ENCODE measurements at regions not wholly inside any gene's neighbourhood (a gene's known extent, or its start where the extent isn't known, plus 50 kb on each side); places are given as distances from the start of the nearest gene placed in this dataset.
"Not testable (repeated sequence)": the region's sequence is repeated elsewhere in the genome, so short reads cannot be mapped to it uniquely, and the experiment has no call there.

- no peaks in the 10 kb centered on the region for H3K79me2 ChIP-seq (ENCODE audit: low read length)
- H3K27ac ChIP-seq (ENCODE audit: low read length): no peak overlapping the region
- no peak overlapping the region for H3K4me3 ChIP-seq (ENCODE audit: low read length)
- no peaks in the 10 kb centered on the region for H3K27me3 ChIP-seq (replicated peaks; ENCODE audit: insufficient read depth, low read length)
- no peak overlapping the region for H2AFZ ChIP-seq (ENCODE audit: low read length)
- H3K9ac ChIP-seq (ENCODE audit: low read length): no peak overlapping the region
- H3K4me2 ChIP-seq (ENCODE audit: low read depth, low read length): no peak overlapping the region
- no peak for DNase-seq
- no peaks in the 10 kb centered on the region for H3K36me3 ChIP-seq (replicated peaks; ENCODE audit: insufficient read depth, low read length)
- H3K4me1 ChIP-seq (ENCODE audit: low read length): no peaks in the 10 kb centered on the region
- TF ChIP-seq EZH2phosphoT487 (IDR thresholded peaks at IDR 0.05; ENCODE audit: low read length) (no peak), EZH2 (optimal IDR thresholded peaks at IDR 0.05; ENCODE audit: low read depth, low read length) (no peak), CTCF (IDR thresholded peaks at IDR 0.05; ENCODE audit: low read length) (no peak)
- H3K9me2 ChIP-seq (replicated peaks; ENCODE audit: insufficient read depth, low read length): no peaks in the 10 kb centered on the region
- no peaks in the 10 kb centered on the region for H4K20me1 ChIP-seq (ENCODE audit: insufficient read depth, low read length)
- H3F3A ChIP-seq (ENCODE audit: insufficient read depth, low read length): no peaks in the 10 kb centered on the region
- H3K9me3 ChIP-seq (replicated peaks; ENCODE audit: insufficient read depth, low read length): no peaks in the 10 kb centered on the region
These were observed 606.7 kb upstream of the CITED2 start for GRCh38 chr6:139981066-139981624.

- not testable (repeated sequence) for H3K9me3 ChIP-seq (replicated peaks; ENCODE audit: insufficient read depth, low read length); H3K27me3 ChIP-seq (replicated peaks; ENCODE audit: insufficient read depth, low read length); H4K20me1 ChIP-seq (ENCODE audit: insufficient read depth, low read length); H3K9ac ChIP-seq (ENCODE audit: low read length); H3K4me1 ChIP-seq (ENCODE audit: low read length); H3K4me3 ChIP-seq (ENCODE audit: low read length); H3K27ac ChIP-seq (ENCODE audit: low read length); DNase-seq; H3K4me2 ChIP-seq (ENCODE audit: low read depth, low read length); H3K79me2 ChIP-seq (ENCODE audit: low read length); H3F3A ChIP-seq (ENCODE audit: insufficient read depth, low read length); H3K36me3 ChIP-seq (replicated peaks; ENCODE audit: insufficient read depth, low read length); H3K9me2 ChIP-seq (replicated peaks; ENCODE audit: insufficient read depth, low read length); H2AFZ ChIP-seq (ENCODE audit: low read length)
These were observed 606.2 kb upstream of the CITED2 start for GRCh38 chr6:139980631-139981030.

- TF ChIP-seq EZH2phosphoT487 (IDR thresholded peaks at IDR 0.05; ENCODE audit: low read length) (no peak), EZH2 (optimal IDR thresholded peaks at IDR 0.05; ENCODE audit: low read depth, low read length) (no peak), CTCF (IDR thresholded peaks at IDR 0.05; ENCODE audit: low read length) (no peak)
- no peaks in the 10 kb centered on the region for H3K4me1 ChIP-seq (ENCODE audit: low read length)
- no peak overlapping the region for H2AFZ ChIP-seq (ENCODE audit: low read length)
- DNase-seq: no peak
- no peaks in the 10 kb centered on the region for H4K20me1 ChIP-seq (ENCODE audit: insufficient read depth, low read length)
- H3K4me2 ChIP-seq (ENCODE audit: low read depth, low read length): no peak overlapping the region
- H3K27me3 ChIP-seq (replicated peaks; ENCODE audit: insufficient read depth, low read length): no peaks in the 10 kb centered on the region
- no peak overlapping the region for H3K4me3 ChIP-seq (ENCODE audit: low read length)
- H3K79me2 ChIP-seq (ENCODE audit: low read length): no peaks in the 10 kb centered on the region
- H3K27ac ChIP-seq (ENCODE audit: low read length): no peak overlapping the region
- no peaks in the 10 kb centered on the region for H3F3A ChIP-seq (ENCODE audit: insufficient read depth, low read length)
- H3K9ac ChIP-seq (ENCODE audit: low read length): no peak overlapping the region
- H3K9me3 ChIP-seq (replicated peaks; ENCODE audit: insufficient read depth, low read length): no peaks in the 10 kb centered on the region
- H3K9me2 ChIP-seq (replicated peaks; ENCODE audit: insufficient read depth, low read length): no peaks in the 10 kb centered on the region
- no peaks in the 10 kb centered on the region for H3K36me3 ChIP-seq (replicated peaks; ENCODE audit: insufficient read depth, low read length)
These were observed 604.7 kb upstream of the CITED2 start for GRCh38 chr6:139979021-139979725.

GRCh38 chr6:139977887-139978332 lies 603.5 kb upstream of the CITED2 start:
- H4K20me1 ChIP-seq (ENCODE audit: insufficient read depth, low read length): no peaks in the 10 kb centered on the region
- TF ChIP-seq EZH2 (optimal IDR thresholded peaks at IDR 0.05; ENCODE audit: low read depth, low read length) (no peak), EZH2phosphoT487 (IDR thresholded peaks at IDR 0.05; ENCODE audit: low read length) (no peak), CTCF (IDR thresholded peaks at IDR 0.05; ENCODE audit: low read length) (no peak)
- H3K9me2 ChIP-seq (replicated peaks; ENCODE audit: insufficient read depth, low read length): no peaks in the 10 kb centered on the region
- H3K79me2 ChIP-seq (ENCODE audit: low read length): no peaks in the 10 kb centered on the region
- no peaks in the 10 kb centered on the region for H3F3A ChIP-seq (ENCODE audit: insufficient read depth, low read length)
- no peaks in the 10 kb centered on the region for H3K36me3 ChIP-seq (replicated peaks; ENCODE audit: insufficient read depth, low read length)
- H3K27ac ChIP-seq (ENCODE audit: low read length): no peak overlapping the region
- H3K27me3 ChIP-seq (replicated peaks; ENCODE audit: insufficient read depth, low read length): no peaks in the 10 kb centered on the region
- no peaks in the 10 kb centered on the region for H3K4me1 ChIP-seq (ENCODE audit: low read length)
- no peak overlapping the region for H3K4me3 ChIP-seq (ENCODE audit: low read length)
- H3K4me2 ChIP-seq (ENCODE audit: low read depth, low read length): no peak overlapping the region
- DNase-seq: no peak
- no peaks in the 10 kb centered on the region for H3K9me3 ChIP-seq (replicated peaks; ENCODE audit: insufficient read depth, low read length)
- H2AFZ ChIP-seq (ENCODE audit: low read length): no peak overlapping the region
- no peak overlapping the region for H3K9ac ChIP-seq (ENCODE audit: low read length)
